Colonic mucosa (tissue), 4 donors: ENCODE measurements at regions not wholly inside any gene's neighbourhood (a gene's known extent, or its start where the extent isn't known, plus 50 kb on each side); places are given as distances from the start of the nearest gene placed in this dataset.

ENCODE experiments used
- DNase-seq: peaks from one replicate; pipeline ENCODE4 v3.0.0-alpha.2; 2020
- H3K27ac ChIP-seq: fragments of 200-600 bp; one replicate; pipeline ENCODE4 v1.8.0; 2021
- H3K27me3 ChIP-seq: fragments of 200-600 bp; one replicate; pipeline ENCODE4 v1.8.0; 2021
- H3K36me3 ChIP-seq: fragments of 200-600 bp; one replicate; pipeline ENCODE4 v1.8.0; 2021
- H3K4me1 ChIP-seq: fragments of 200-600 bp; one replicate; pipeline ENCODE4 v1.8.0; 2021; ENCODE audit warnings: mild to moderate bottlenecking
- H3K4me3 ChIP-seq: fragments of 200-600 bp; one replicate; pipeline ENCODE4 v1.8.0; 2021
- H3K9ac ChIP-seq, 2 donors: one replicate each; pipeline ENCODE4 v1.7.0; 2013; ENCODE audit warnings: control low read depth in 2 of 2, low read depth in 2 of 2, low read length in 2 of 2
- H3K9me3 ChIP-seq: fragments of 200-600 bp; one replicate; pipeline ENCODE4 v1.8.0; 2021
- CTCF ChIP-seq: fragments of 200-600 bp; IDR thresholded peaks from one replicate; pipeline ENCODE4 v1.8.0; 2022; ENCODE audit warnings: antibody characterized with exemption, mild to moderate bottlenecking
- intact Hi-C: fragments of 100-400 bp; cut with DNase I; formaldehyde crosslinking; loops from one replicate; pipeline ENCODE4 v1.14.1; 2022
- donor health status: healthy.
- donor health status: DM: no; HTN: no; CAD: no.
- donor health status: DM: no; HTN: no; CAD: no.

- DNase-seq, result no peak
- Histone ChIP-seq H3K9me3 (no peaks in the 10 kb centered on the region), H3K4me1 (no peaks in the 10 kb centered on the region), H3K27ac (no peak overlapping the region), H3K4me3 (no peak overlapping the region), H3K36me3 (no peaks in the 10 kb centered on the region), H3K9ac (no peak overlapping the region), H3K27me3 (no peaks in the 10 kb centered on the region)
- TF ChIP-seq CTCF, result no peak
- intact Hi-C loops, result no loop called here
Observed at GRCh38 chr14:37858733-37859132, 263.3 kb downstream of the TTC6 start.

GRCh38 chr14:37859177-37859576, 263.7 kb downstream of the TTC6 start:
- no peaks in the 10 kb centered on the region for H3K36me3 ChIP-seq

GRCh38 chr14:37862263-37862662, 266.8 kb downstream of the TTC6 start:
- intact Hi-C loops, result no loop called here
- Histone ChIP-seq H3K4me3 (no peak overlapping the region), H3K27ac (no peak overlapping the region), H3K9me3 (no peaks in the 10 kb centered on the region), H3K27me3 (no peaks in the 10 kb centered on the region), H3K36me3 (no peaks in the 10 kb centered on the region), H3K9ac (no peak overlapping the region), H3K4me1 (no peaks in the 10 kb centered on the region)
- no peak for TF ChIP-seq CTCF
- DNase-seq, result no peak

More at GRCh38 chr14:37859177-37859576, 263.7 kb downstream of the TTC6 start:
- Histone ChIP-seq H3K27ac (no peak overlapping the region), H3K4me3 (no peak overlapping the region), H3K9ac (no peak overlapping the region), H3K27me3 (no peaks in the 10 kb centered on the region), H3K9me3 (no peaks in the 10 kb centered on the region), H3K4me1 (no peaks in the 10 kb centered on the region)
- no peak for DNase-seq
- TF ChIP-seq CTCF, result no peak
- intact Hi-C loops, result no loop called here

GRCh38 chr14:37864128-37864527, 268.7 kb downstream of the TTC6 start:
- H3K4me1 ChIP-seq, result no peaks in the 10 kb centered on the region
- H3K9ac ChIP-seq, result no peak overlapping the region
- no peak for TF ChIP-seq CTCF
- no peak overlapping the region for H3K27ac ChIP-seq
- intact Hi-C loops, result no loop called here
- H3K4me3 ChIP-seq, result no peak overlapping the region
- H3K27me3 ChIP-seq, result no peaks in the 10 kb centered on the region
- DNase-seq, result no peak
- no peaks in the 10 kb centered on the region for H3K9me3 ChIP-seq
- H3K36me3 ChIP-seq, result no peaks in the 10 kb centered on the region

- Histone ChIP-seq H3K27me3 (no peaks in the 10 kb centered on the region), H3K36me3 (no peaks in the 10 kb centered on the region), H3K27ac (no peak overlapping the region), H3K9me3 (no peaks in the 10 kb centered on the region), H3K4me1 (no peaks in the 10 kb centered on the region), H3K4me3 (no peak overlapping the region), H3K9ac (no peak overlapping the region)
- no peak for DNase-seq
- intact Hi-C loops, result no loop called here
- no peak for TF ChIP-seq CTCF
Observed at GRCh38 chr14:37864861-37865718, 269.7 kb downstream of the TTC6 start.
